ENCODE measurements at regions not wholly inside any gene's neighbourhood (a gene's known extent, or its start where the extent isn't known, plus 50 kb on each side); places are given as distances from the start of the nearest gene placed in this dataset.

DNA sequence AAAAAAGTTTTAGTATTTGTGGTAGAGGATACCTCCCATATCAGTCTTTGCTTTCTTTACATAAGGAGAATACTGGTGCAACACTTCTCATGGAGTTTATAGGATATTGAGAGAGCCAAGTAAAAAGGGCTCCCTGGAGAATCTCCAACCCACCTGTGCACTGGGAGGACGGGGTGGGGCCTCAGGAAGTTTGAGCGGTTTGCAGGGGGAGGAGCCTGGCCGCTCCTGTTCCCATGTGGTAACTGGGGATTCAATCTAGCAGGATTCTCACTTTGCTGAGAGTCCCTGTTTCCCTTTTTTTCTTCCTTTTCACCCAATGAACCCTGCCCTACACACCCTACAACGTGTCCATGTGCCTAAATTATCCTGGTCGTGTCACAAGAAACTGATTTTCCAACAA, 82.8 kb downstream of the APTX start:
- TF ChIP-seq, protein P1, sequence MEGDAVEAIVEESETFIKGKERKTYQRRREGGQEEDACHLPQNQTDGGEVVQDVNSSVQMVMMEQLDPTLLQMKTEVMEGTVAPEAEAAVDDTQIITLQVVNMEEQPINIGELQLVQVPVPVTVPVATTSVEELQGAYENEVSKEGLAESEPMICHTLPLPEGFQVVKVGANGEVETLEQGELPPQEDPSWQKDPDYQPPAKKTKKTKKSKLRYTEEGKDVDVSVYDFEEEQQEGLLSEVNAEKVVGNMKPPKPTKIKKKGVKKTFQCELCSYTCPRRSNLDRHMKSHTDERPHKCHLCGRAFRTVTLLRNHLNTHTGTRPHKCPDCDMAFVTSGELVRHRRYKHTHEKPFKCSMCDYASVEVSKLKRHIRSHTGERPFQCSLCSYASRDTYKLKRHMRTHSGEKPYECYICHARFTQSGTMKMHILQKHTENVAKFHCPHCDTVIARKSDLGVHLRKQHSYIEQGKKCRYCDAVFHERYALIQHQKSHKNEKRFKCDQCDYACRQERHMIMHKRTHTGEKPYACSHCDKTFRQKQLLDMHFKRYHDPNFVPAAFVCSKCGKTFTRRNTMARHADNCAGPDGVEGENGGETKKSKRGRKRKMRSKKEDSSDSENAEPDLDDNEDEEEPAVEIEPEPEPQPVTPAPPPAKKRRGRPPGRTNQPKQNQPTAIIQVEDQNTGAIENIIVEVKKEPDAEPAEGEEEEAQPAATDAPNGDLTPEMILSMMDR (IDR thresholded peaks at IDR 0.05 in 8 of 11, conservative IDR thresholded peaks at IDR 0.05 in 3 of 11): no peak
- TF ChIP-seq POLR2AphosphoS5 (IDR thresholded peaks at IDR 0.05): no peak

Data from spleen (tissue), 7 donors.